GM13976 (cell line): ENCODE measurements at regions not wholly inside any gene's neighbourhood (a gene's known extent, or its start where the extent isn't known, plus 50 kb on each side); places are given as distances from the start of the nearest gene placed in this dataset.

Experiments used
- DNase-seq: peaks from one replicate; pipeline ENCODE4 v3.0.0; 2012; ENCODE audit warnings: low spot score
- in situ Hi-C: fragments of 300-500 bp; cut with MboI; formaldehyde crosslinking; loops from one replicate; pipeline ENCODE4 v1.12.0; 2022; ENCODE audit warnings: low sequenced_read_pairs, mixed read lengths, inconsistent platforms; ENCODE audit not compliant: unreplicated experiment
- TF ChIP-seq, protein P1 (sequence below): IDR thresholded peaks from 2 replicates; pipeline ENCODE4 v1.5.1; 2012; ENCODE audit warnings: borderline replicate concordance, mild to moderate bottlenecking; ENCODE audit not compliant: insufficient read depth; ENCODE audit errors: extremely low read depth, missing control alignments, control extremely low read depth

GRCh38 chr16:51968749-51969148 is 578.2 kb downstream of the TOX3 start:
- in situ Hi-C loops = no loop called here
- DNase-seq = no peak
- TF ChIP-seq, protein P1, sequence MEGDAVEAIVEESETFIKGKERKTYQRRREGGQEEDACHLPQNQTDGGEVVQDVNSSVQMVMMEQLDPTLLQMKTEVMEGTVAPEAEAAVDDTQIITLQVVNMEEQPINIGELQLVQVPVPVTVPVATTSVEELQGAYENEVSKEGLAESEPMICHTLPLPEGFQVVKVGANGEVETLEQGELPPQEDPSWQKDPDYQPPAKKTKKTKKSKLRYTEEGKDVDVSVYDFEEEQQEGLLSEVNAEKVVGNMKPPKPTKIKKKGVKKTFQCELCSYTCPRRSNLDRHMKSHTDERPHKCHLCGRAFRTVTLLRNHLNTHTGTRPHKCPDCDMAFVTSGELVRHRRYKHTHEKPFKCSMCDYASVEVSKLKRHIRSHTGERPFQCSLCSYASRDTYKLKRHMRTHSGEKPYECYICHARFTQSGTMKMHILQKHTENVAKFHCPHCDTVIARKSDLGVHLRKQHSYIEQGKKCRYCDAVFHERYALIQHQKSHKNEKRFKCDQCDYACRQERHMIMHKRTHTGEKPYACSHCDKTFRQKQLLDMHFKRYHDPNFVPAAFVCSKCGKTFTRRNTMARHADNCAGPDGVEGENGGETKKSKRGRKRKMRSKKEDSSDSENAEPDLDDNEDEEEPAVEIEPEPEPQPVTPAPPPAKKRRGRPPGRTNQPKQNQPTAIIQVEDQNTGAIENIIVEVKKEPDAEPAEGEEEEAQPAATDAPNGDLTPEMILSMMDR = no peak

- TF ChIP-seq, protein P1 = no peak
- no peak for DNase-seq
- in situ Hi-C loops = no loop called here
These were observed 579.3 kb downstream of the TOX3 start for GRCh38 chr16:51967646-51968045.

- TF ChIP-seq, protein P1 = no peak
- in situ Hi-C loops = no loop called here
- no peak for DNase-seq
These were observed 586.0 kb downstream of the TOX3 start for GRCh38 chr16:51960931-51961330.

DNA sequence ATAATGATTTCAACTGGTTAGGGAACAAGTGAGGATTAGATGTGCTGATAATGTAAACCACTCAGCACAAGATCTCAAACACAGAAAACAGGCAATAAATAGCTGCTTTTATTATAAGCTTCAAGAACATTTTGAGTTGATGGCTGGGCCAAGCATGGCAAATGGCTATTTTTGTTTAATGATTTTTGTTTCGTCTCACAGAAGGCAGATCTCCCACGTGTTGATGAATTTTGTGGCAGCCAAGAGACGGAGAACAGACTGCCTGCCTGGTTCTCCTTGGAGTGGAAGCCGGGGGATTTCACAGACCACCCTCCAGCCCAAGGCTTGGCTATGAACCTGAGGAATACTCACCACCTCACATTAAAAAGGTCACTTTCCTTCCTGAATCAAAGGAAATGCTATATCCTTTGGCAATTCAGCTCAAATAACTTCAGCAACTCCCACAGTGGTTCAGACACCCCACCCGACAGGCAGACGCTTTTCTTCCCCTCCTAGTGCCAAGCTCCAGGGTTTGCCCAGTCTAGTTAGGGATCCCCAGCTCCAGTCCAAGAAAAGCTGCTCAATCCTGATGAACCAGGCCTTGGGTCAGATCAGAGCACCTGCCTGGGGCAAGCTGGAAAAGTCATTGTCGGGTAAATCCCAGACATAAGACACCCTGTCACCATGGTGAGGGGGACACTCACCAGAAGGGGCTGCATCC is 593.5 kb downstream of the TOX3 start:
- TF ChIP-seq, protein P1 = no peak

GRCh38 chr16:51952500-51952899 is 594.4 kb downstream of the TOX3 start:
- DNase-seq = no peak
- in situ Hi-C loops = no loop called here
- TF ChIP-seq, protein P1 = no peak

More for the DNA sequence above, 593.5 kb downstream of the TOX3 start:
- in situ Hi-C loops = no loop called here
- no peak for DNase-seq

GRCh38 chr16:51951668-51952298 is 595.2 kb downstream of the TOX3 start:
- TF ChIP-seq, protein P1 = no peak
- in situ Hi-C loops = no loop called here
- no peak for DNase-seq
